DMS114 treated with DMSO at 0.1 percent for 48 hours (cell line): ENCODE measurements at regions not wholly inside any gene's neighbourhood (a gene's known extent, or its start where the extent isn't known, plus 50 kb on each side); places are given as distances from the start of the nearest gene placed in this dataset.
"Not testable (repeated sequence)": the region's sequence is repeated elsewhere in the genome, so short reads cannot be mapped to it uniquely, and the experiment has no call there.

Experiments used
- DNase-seq: peaks from one replicate; lab custom pipeline; 2025; ENCODE audit not compliant: unreplicated experiment; lab: John Stamatoyannopoulos, UW

- DNase-seq, result no peak
These were observed 149.3 kb downstream of the FBXO4 start for GRCh38 chr5:42074353-42074752.

- DNase-seq, result no peak
These were observed 164.6 kb downstream of the FBXO4 start for GRCh38 chr5:42089705-42090104.

- DNase-seq, result no peak
These were observed 165.1 kb downstream of the FBXO4 start for GRCh38 chr5:42090162-42090561.

- not testable (repeated sequence) for DNase-seq
These were observed 174.8 kb downstream of the FBXO4 start for GRCh38 chr5:42099846-42100245.

GRCh38 chr5:42108468-42108867, 183.4 kb downstream of the FBXO4 start:
- DNase-seq, result no peak

GRCh38 chr5:42109006-42109572, 184.0 kb downstream of the FBXO4 start:
- no peak for DNase-seq

- DNase-seq, result not testable (repeated sequence)
These were observed 190.6 kb downstream of the FBXO4 start for GRCh38 chr5:42115721-42116120.

- DNase-seq, result no peak
These were observed 195.0 kb downstream of the FBXO4 start for GRCh38 chr5:42120070-42120469.

- no peak for DNase-seq
These were observed 196.3 kb downstream of the FBXO4 start for GRCh38 chr5:42121401-42121800.

GRCh38 chr5:42131081-42131480, 206.0 kb downstream of the FBXO4 start:
- no peak for DNase-seq

- no peak for DNase-seq
These were observed 218.3 kb downstream of the FBXO4 start for GRCh38 chr5:42143361-42143760.

- DNase-seq, result no peak
These were observed 223.7 kb downstream of the FBXO4 start for GRCh38 chr5:42148813-42149212.

GRCh38 chr5:42157215-42157614, 232.1 kb downstream of the FBXO4 start:
- no peak for DNase-seq

- DNase-seq, result no peak
These were observed 238.0 kb downstream of the FBXO4 start for GRCh38 chr5:42163083-42163482.

- no peak for DNase-seq
These were observed 243.1 kb downstream of the FBXO4 start for GRCh38 chr5:42168091-42168670.

GRCh38 chr5:42176118-42176517, 247.1 kb upstream of the GHR start:
- not testable (repeated sequence) for DNase-seq

GRCh38 chr5:42179843-42180242, 243.4 kb upstream of the GHR start:
- DNase-seq, result not testable (repeated sequence)

- DNase-seq, result no peak
These were observed 206.3 kb upstream of the GHR start for GRCh38 chr5:42216904-42217303.

GRCh38 chr5:42217791-42218190, 205.4 kb upstream of the GHR start:
- DNase-seq, result no peak

GRCh38 chr5:42225009-42225408, 198.2 kb upstream of the GHR start:
- no peak for DNase-seq

- DNase-seq, result no peak
These were observed 195.0 kb upstream of the GHR start for GRCh38 chr5:42228279-42228678.

GRCh38 chr5:42230839-42231238, 192.4 kb upstream of the GHR start:
- no peak for DNase-seq

- no peak for DNase-seq
These were observed 188.0 kb upstream of the GHR start for GRCh38 chr5:42235241-42235640.
